NB4 (cell line): ENCODE measurements at regions not wholly inside any gene's neighbourhood (a gene's known extent, or its start where the extent isn't known, plus 50 kb on each side); places are given as distances from the start of the nearest gene placed in this dataset.

Experiments used
- CTCF ChIP-seq: IDR thresholded peaks from one replicate; pipeline ENCODE4 v1.5.1; 2012; ENCODE audit warnings: low read depth, low read length
- MAX ChIP-seq: IDR thresholded peaks from 2 replicates; pipeline ENCODE4 v1.6.1; 2011; ENCODE audit warnings: low read depth, low read length
- POLR2A ChIP-seq: IDR thresholded peaks from 2 replicates; pipeline ENCODE4 v1.6.1; 2011; ENCODE audit warnings: mild to moderate bottlenecking; ENCODE audit not compliant: insufficient read length; ENCODE audit errors: extremely low read depth

- TF ChIP-seq CTCF (no peak), POLR2A (no peak), MAX (no peak)
Observed at GRCh38 chrX:98289726-98290125, 1406.0 kb downstream of the RPA4 start.
